B cell (primary cell): ENCODE measurements at regions not wholly inside any gene's neighbourhood (a gene's known extent, or its start where the extent isn't known, plus 50 kb on each side); places are given as distances from the start of the nearest gene placed in this dataset.

Experiments used
- ATAC-seq: fragments of 200-7000 bp; cut with Tn5 transposase; one replicate; pipeline ENCODE4 v1.10.0; 2021; ENCODE audit warnings: low read depth, mild to moderate bottlenecking, moderate number of reproducible peaks, moderate library complexity
- CTCF ChIA-PET: fragments of 350-600 bp; sonication (Branson Sonifier 250); formaldehyde crosslinking; loops from one replicate; lab custom pipeline; 2021; ENCODE audit warnings: antibody characterized with exemption, inconsistent platforms; lab: Charles Lee
- POLR2A ChIA-PET: fragments of 350-600 bp; sonication (Branson Sonifier 250); formaldehyde crosslinking; loops from one replicate; lab custom pipeline; 2021; ENCODE audit warnings: antibody characterized with exemption; lab: Charles Lee
- DNase-seq: peaks from one replicate; pipeline ENCODE4 v3.0.0; 2013
- H2AFZ ChIP-seq: 2 replicates; pipeline ENCODE4 v1.6.1; 2012; ENCODE audit warnings: mild to moderate bottlenecking, low read depth, low read length; ENCODE audit not compliant: insufficient read depth, poor library complexity, severe bottlenecking
- H3K27ac ChIP-seq, 2 donors: 1 replicate in 1 of 2; 2 replicates in 1 of 2; pipeline ENCODE4 v1.5.1; 2012 to 2013; ENCODE audit warnings: low read length in 2 of 2, mild to moderate bottlenecking in 2 of 2, moderate library complexity in 1 of 2
- H3K27me3 ChIP-seq, 4 experiments: fragments of 200-600 bp in 1 of 4; sonication (generic) in 1 of 4; replicated peaks in 1 of 4; 1 replicate in 2 of 4; 2 replicates in 2 of 4; pipeline versions ENCODE4 v1.6.1 to v1.7.0; 2013 to 2016; ENCODE audit warnings: low read length in 3 of 4, mild to moderate bottlenecking in 2 of 4, mixed read lengths in 1 of 4, moderate library complexity in 1 of 4; ENCODE audit not compliant: insufficient read depth in 4 of 4, control insufficient read depth in 3 of 4; ENCODE audit errors: control extremely low read depth in 1 of 4
- H3K36me3 ChIP-seq, 2 experiments: replicated peaks in 1 of 2; 1 replicate in 1 of 2; 2 replicates in 1 of 2; pipeline versions ENCODE4 v1.6.1 to v1.7.1; 2013; ENCODE audit warnings: low read length in 1 of 2; ENCODE audit not compliant: insufficient read depth in 2 of 2, control insufficient read depth in 1 of 2; ENCODE audit errors: control extremely low read depth in 1 of 2, extremely low read depth in 1 of 2
- H3K4me1 ChIP-seq, 2 donors: fragments of 200-600 bp in 1 of 2; sonication (generic) in 1 of 2; 1 replicate in 1 of 2; 2 replicates in 1 of 2; pipeline versions ENCODE4 v1.5.1 to v1.6.1; 2013 to 2017; ENCODE audit warnings: low read length in 2 of 2; ENCODE audit not compliant: control insufficient read depth in 2 of 2, insufficient read depth in 2 of 2
- H3K4me2 ChIP-seq: replicated peaks from 2 replicates; pipeline ENCODE3; 2012; ENCODE audit warnings: mild to moderate bottlenecking, low read depth, low read length; ENCODE audit not compliant: poor library complexity, severe bottlenecking
- H3K4me3 ChIP-seq, 5 experiments: fragments of 200-600 bp in 1 of 5; sonication (generic) in 1 of 5; 1 replicate in 3 of 5; 2 replicates in 2 of 5; pipeline versions ENCODE4 v1.5.1 to v1.7.0; 2011 to 2016; ENCODE audit warnings: low read length in 4 of 5, mild to moderate bottlenecking in 4 of 5, low read depth in 2 of 5, control low read depth in 1 of 5, moderate library complexity in 1 of 5; ENCODE audit not compliant: insufficient read depth in 1 of 5; ENCODE audit errors: control extremely low read depth in 1 of 5, extremely low read depth in 1 of 5
- H3K79me2 ChIP-seq: fragments of 200-600 bp; sonication (generic); one replicate; pipeline ENCODE4 v1.6.0; 2016; ENCODE audit warnings: low read length; ENCODE audit not compliant: control insufficient read depth, insufficient read depth
- H3K9ac ChIP-seq: fragments of 200-600 bp; sonication (generic); 2 replicates; pipeline ENCODE4 v1.6.1; 2017; ENCODE audit warnings: mild to moderate bottlenecking, low read length, moderate library complexity
- H3K9me3 ChIP-seq, 3 donors: one replicate each; pipeline versions ENCODE4 v1.6.1 to v1.7.1; 2013; ENCODE audit warnings: low read length in 2 of 3; ENCODE audit not compliant: control insufficient read depth in 2 of 3, insufficient read depth in 1 of 3; ENCODE audit errors: control extremely low read depth in 1 of 3
- H4K20me1 ChIP-seq: 2 replicates; pipeline ENCODE4 v1.6.0; 2012; ENCODE audit warnings: mild to moderate bottlenecking, low read length; ENCODE audit not compliant: insufficient read depth, control insufficient read depth, poor library complexity, severe bottlenecking
- H3K27ac Mint-ChIP-seq: one replicate; pipeline ENCODE4 v1.8.0; 2021; ENCODE audit warnings: mixed read lengths
- H3K27me3 Mint-ChIP-seq: one replicate; pipeline ENCODE4 v1.8.0; 2021; ENCODE audit warnings: mixed read lengths
- H3K4me1 Mint-ChIP-seq: one replicate; pipeline ENCODE4 v1.8.0; 2021; ENCODE audit warnings: mixed read lengths
- H3K4me3 Mint-ChIP-seq: one replicate; pipeline ENCODE4 v1.8.0; 2021; ENCODE audit warnings: mixed read lengths
- H3K9me3 Mint-ChIP-seq: one replicate; pipeline ENCODE4 v1.8.0; 2022; ENCODE audit warnings: mixed read lengths; ENCODE audit not compliant: insufficient read depth
- CTCF ChIP-seq: fragments of 200-600 bp; IDR thresholded peaks from one replicate; pipeline ENCODE4 v1.8.0; 2022; ENCODE audit warnings: antibody characterized with exemption, mild to moderate bottlenecking
- EZH2 ChIP-seq: IDR thresholded peaks from 2 replicates; pipeline ENCODE4 v1.6.1; 2012; ENCODE audit warnings: borderline replicate concordance, low read depth, mild to moderate bottlenecking, moderate library complexity, low read length; ENCODE audit not compliant: insufficient read depth, poor library complexity, severe bottlenecking
- WGBS: methylation state at CpG from one replicate; pipeline ENCODE4 v1.1.5; 2013; ENCODE audit warnings: missing lambda C conversion rate; ENCODE audit not compliant: insufficient coverage; 5-methylcytosine and 5-hydroxymethylcytosine counted together
- intact Hi-C: fragments of 100-400 bp; cut with micrococcal nuclease; formaldehyde crosslinking; loops from one replicate; pipeline ENCODE4 v1.10.0; 2022

DNA sequence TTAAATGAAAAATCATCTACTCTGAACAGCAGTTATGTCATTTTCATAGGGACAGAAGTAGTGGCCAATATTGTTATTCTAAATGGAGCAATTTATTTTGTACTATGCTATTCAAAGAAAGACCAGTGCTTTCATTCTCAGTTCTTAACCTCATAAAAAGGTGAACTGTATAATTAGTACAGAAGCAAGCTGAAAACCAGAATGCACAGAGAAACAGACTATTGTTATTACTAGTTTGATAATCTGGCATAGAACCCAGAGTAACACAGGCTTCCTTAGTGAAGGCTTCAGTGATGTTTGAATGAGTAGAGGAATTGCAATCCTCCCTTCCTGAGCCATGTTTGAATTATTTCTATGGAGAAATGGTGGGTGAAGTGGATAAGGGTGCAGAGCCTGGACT is 131.6 kb upstream of the LRRC7 start:
- no peaks in the 10 kb centered on the region for H3K27me3 ChIP-seq
- POLR2A ChIA-PET, result no interaction called here
- Mint-ChIP-seq H3K4me3 (no peak overlapping the region), H3K4me1 (no peaks in the 10 kb centered on the region), H3K9me3 (no peaks in the 10 kb centered on the region), H3K27ac (no peak overlapping the region), H3K27me3 (no peaks in the 10 kb centered on the region)
- H3K4me3 ChIP-seq, result no peak overlapping the region
- no peak overlapping the region for H3K9ac ChIP-seq
- H3K27ac ChIP-seq, result no peak overlapping the region
- intact Hi-C loops, result no loop called here
- H3K79me2 ChIP-seq, result no peaks in the 10 kb centered on the region
- no peak for TF ChIP-seq CTCF
- no peak for TF ChIP-seq EZH2
- CTCF ChIA-PET, result no interaction called here
- no peak overlapping the region for H2AFZ ChIP-seq
- no peaks in the 10 kb centered on the region for H3K9me3 ChIP-seq
- H3K4me1 ChIP-seq, result no peaks in the 10 kb centered on the region
- no peaks in the 10 kb centered on the region for H3K36me3 ChIP-seq
- no peak overlapping the region for H3K4me2 ChIP-seq
- ATAC-seq, result no peak
- no peaks in the 10 kb centered on the region for H4K20me1 ChIP-seq
- DNase-seq, result no peak

GRCh38 chr1:69438056-69438795 is 129.5 kb upstream of the LRRC7 start:
- ChIA-PET POLR2A (no interaction called here), CTCF (no interaction called here)
- H3K27me3 Mint-ChIP-seq, result no peaks in the 10 kb centered on the region
- no peaks in the 10 kb centered on the region for H4K20me1 ChIP-seq
- no peak overlapping the region for H3K4me3 ChIP-seq
- no peak overlapping the region for H3K27ac Mint-ChIP-seq
- H3K4me3 Mint-ChIP-seq, result no peak overlapping the region
- no peak overlapping the region for H3K9ac ChIP-seq
- DNase-seq (no peak), ATAC-seq (no peak)
- no peak overlapping the region for H3K4me2 ChIP-seq
- H3K4me1 Mint-ChIP-seq, result no peaks in the 10 kb centered on the region
- no peak overlapping the region for H2AFZ ChIP-seq
- no peaks in the 10 kb centered on the region for H3K27me3 ChIP-seq
- H3K9me3 ChIP-seq, result no peaks in the 10 kb centered on the region
- no peaks in the 10 kb centered on the region for H3K4me1 ChIP-seq
- TF ChIP-seq EZH2 (no peak), CTCF (no peak)
- intact Hi-C loops, result no loop called here
- 56% methylated on average over 2 of the region's 5 CpGs for WGBS
- no peaks in the 10 kb centered on the region for H3K9me3 Mint-ChIP-seq
- H3K27ac ChIP-seq, result no peak overlapping the region
- no peaks in the 10 kb centered on the region for H3K79me2 ChIP-seq
- no peaks in the 10 kb centered on the region for H3K36me3 ChIP-seq
